Rectal smooth muscle tissue (tissue), 1 donor: ENCODE measurements at regions not wholly inside any gene's neighbourhood (a gene's known extent, or its start where the extent isn't known, plus 50 kb on each side); places are given as distances from the start of the nearest gene placed in this dataset.
"Not testable (repeated sequence)": the region's sequence is repeated elsewhere in the genome, so short reads cannot be mapped to it uniquely, and the experiment has no call there.

Source experiments
- H3K27ac ChIP-seq: one replicate; pipeline ENCODE4 v1.7.0; 2013; ENCODE audit warnings: low read depth, low read length, inconsistent platforms
- H3K27me3 ChIP-seq: one replicate; pipeline ENCODE4 v1.7.0; 2013; ENCODE audit warnings: low read length; ENCODE audit not compliant: control insufficient read depth, insufficient read depth
- H3K36me3 ChIP-seq: one replicate; pipeline ENCODE4 v1.7.0; 2013; ENCODE audit warnings: low read length; ENCODE audit not compliant: control insufficient read depth, insufficient read depth
- H3K4me1 ChIP-seq: one replicate; pipeline ENCODE4 v1.7.0; 2013; ENCODE audit warnings: low read length; ENCODE audit not compliant: control insufficient read depth, insufficient read depth
- H3K4me3 ChIP-seq: one replicate; pipeline ENCODE4 v1.7.0; 2013; ENCODE audit warnings: low read length
- H3K9ac ChIP-seq: one replicate; pipeline ENCODE4 v1.7.0; 2013; ENCODE audit warnings: low read length

DNA sequence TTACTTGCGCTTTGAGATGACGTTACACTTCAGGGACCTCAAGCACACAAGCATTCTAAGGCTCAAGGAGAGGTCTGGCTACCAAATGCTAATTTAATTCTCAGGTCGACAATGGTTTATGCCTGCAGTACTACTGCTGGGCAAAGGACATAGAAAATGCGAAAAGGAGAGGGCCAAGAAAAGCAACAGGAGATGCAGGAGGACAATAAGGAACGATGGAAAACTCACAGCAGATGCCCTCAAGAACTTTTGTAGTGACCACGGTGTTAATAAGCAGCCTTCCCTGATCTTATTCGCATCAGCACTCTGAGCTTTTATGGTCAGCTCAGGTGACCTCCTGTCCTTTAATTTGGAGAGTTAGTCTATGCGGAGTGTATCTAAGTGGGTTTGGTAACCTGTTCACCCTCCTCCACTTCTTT lies 146.3 kb downstream of the GPR85 start:
- H3K27me3 ChIP-seq = no peaks in the 10 kb centered on the region
- no peaks in the 10 kb centered on the region for H3K36me3 ChIP-seq
- H3K27ac ChIP-seq = peak overlapping the region; percentile 92
- peak overlapping the region; percentile 35 for H3K9ac ChIP-seq
- peaks cover 2% of the 10 kb centered on the region for H3K4me1 ChIP-seq
- H3K4me3 ChIP-seq = peak overlapping the region; percentile 73

DNA sequence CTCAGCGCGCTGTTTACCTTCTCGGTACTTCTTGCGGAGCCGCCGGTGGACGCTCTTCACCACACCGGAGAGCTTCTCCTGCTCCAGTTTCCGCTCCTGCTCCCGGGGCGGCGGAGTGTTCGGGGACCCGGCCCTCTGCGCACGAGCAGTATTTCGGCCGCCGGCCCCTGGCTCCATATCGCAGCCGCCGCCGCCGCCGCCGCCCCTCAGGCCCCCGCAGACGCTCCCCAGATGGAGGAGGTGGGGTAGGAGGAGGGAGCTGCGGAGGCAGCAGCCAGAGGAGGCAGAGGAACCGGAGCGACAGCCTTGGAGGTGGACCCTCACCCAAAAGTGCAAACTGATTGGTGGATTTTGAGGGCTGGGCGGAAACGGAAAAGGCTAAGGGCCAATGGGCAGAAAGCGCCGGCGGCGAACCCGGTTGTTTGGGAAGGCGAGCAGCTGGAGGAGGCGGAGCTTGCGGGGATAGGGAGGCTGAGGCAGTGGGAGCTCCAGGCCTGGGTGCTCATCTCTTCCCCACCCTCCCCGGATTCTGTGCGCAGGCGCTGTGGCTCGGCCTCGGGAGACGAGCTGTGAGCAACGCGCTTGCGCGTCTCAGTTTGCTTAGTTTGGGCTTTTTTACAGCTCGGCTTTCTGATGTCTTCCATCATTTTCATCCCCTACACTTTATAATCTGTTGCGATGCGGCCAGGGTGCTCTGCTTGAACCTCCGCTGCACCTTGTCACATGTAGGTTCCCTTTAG lies 146.9 kb downstream of the GPR85 start:
- H3K4me1 ChIP-seq = peaks cover 2% of the 10 kb centered on the region
- peak overlapping the region; percentile 35 for H3K9ac ChIP-seq
- H3K27ac ChIP-seq = peak overlapping the region; percentile 92
- H3K36me3 ChIP-seq = no peaks in the 10 kb centered on the region
- H3K4me3 ChIP-seq = peak overlapping the region; percentile 88
- H3K27me3 ChIP-seq = no peaks in the 10 kb centered on the region

DNA sequence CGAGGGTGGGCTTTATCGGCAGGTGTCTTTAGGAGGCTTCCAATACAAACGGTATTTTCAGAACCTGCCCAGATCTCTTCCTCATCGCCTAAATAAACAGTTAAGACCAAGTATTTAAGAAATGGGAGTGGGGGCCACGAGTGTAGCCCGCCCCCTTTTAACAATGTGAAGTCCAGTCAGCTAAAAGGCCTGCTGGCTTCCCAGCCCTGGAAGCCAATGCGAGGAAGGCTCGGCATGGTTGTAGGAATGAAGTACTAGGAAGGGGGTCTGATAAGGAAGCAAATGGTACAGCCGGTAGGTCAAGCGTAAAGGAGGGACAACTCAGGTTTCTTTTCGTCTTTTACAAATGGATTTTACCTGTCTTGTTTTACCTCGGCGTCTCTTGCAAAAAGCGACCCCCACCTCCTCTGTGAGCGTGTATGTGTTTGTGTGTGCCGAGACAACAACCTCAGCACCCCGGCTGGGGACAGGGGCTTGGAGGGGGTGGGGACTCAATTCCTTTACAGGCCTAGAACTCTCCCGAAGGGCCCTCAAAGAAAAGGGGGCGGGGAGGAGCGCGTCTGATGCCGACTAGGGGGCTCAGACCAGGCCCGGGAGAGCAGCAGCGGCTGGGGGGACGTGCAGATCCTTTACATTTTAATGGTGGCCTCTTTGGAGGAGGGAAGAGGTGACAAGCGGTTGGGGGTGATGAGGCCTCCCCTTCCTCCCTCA lies 147.6 kb downstream of the GPR85 start:
- Histone ChIP-seq H3K4me1 (peaks cover 2% of the 10 kb centered on the region), H3K27ac (peak overlapping the region; percentile 59)

DNA sequence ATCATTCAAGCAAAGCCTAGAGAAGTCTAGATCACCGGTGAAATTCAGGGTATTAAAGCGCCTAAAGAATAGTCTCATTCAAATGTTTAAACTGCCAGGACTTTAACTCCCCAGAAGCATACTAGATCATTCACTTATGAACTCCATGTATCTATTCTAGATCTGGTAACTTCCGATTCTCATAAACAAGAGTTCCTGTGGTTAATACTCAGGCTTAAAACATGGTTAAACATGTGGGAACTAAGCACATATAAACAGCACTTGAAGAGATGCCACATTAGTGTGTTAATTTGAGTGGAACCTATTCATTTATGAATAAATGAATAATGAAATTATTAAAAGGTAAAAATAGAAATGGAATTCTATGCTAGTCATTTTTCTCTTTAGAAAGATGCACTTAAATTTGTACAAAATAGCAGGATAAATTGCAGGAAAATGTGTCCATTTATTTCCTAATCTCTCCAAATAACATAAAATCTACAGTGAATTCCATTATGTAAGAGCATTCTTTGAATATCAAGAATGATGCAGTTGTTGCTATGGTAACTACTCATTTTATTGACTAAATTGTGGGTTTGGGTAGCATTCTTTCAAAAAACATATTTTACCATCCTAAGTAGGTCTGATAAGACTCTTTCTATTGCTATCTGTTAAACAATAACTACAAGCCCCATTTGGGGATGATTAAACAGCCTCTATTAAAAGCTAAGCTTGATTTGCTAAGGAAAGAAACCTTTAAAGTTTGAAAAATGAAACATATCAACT lies 147.6 kb upstream of the TMEM168 start:
- Histone ChIP-seq H3K4me1 (peaks cover 2% of the 10 kb centered on the region), H3K36me3 (no peaks in the 10 kb centered on the region), H3K4me3 (peak overlapping the region; percentile 88), H3K27me3 (no peaks in the 10 kb centered on the region), H3K9ac (no peak overlapping the region), H3K27ac (no peak overlapping the region)

More for the DNA sequence above, 147.6 kb downstream of the GPR85 start:
- peak overlapping the region; percentile 88 for H3K4me3 ChIP-seq
- no peaks in the 10 kb centered on the region for H3K27me3 ChIP-seq
- no peaks in the 10 kb centered on the region for H3K36me3 ChIP-seq
- H3K9ac ChIP-seq = no peak overlapping the region

DNA sequence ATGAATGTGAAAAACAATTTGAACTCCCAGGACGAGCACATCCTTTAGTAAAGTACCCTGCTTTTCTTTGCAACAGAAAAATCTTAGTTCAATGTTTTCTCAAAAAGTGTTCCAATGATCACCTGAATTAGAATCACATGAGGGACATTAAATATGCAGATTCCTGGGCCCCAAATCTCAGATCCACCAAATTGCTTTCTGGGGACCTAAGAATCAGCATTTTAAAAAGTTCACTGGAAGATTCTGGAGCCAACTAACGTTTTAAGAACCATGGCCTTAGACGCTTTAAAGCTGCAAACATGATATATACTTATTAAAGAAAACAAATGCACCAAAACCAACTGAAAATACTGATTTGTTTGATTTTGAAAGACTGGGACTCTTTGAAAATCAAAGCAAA lies 143.4 kb upstream of the TMEM168 start:
- H3K27me3 ChIP-seq = no peaks in the 10 kb centered on the region
- H3K9ac ChIP-seq = no peak overlapping the region
- no peaks in the 10 kb centered on the region for H3K4me1 ChIP-seq
- H3K36me3 ChIP-seq = no peaks in the 10 kb centered on the region
- no peak overlapping the region for H3K27ac ChIP-seq
- no peak overlapping the region for H3K4me3 ChIP-seq

DNA sequence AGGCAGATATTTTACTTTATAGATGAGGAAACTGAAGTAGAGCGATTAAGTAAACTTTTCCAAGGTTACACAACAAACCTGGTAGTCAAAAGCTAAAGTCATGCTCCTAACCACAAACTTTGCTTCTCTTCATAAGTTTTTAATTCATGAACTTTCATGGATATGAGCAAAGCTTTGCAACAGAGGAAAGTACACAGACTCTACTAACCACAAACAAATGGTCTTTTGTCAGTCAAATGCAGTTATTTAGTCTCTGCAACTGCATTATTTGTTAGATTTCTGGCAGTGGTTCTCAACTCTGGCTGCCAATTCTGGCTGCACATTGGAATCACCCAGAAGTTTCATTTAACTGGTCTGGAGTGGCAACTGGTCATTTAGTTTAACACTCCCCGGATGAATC lies 140.6 kb upstream of the TMEM168 start:
- no peak overlapping the region for H3K4me3 ChIP-seq
- no peaks in the 10 kb centered on the region for H3K27me3 ChIP-seq
- H3K9ac ChIP-seq = no peak overlapping the region
- no peaks in the 10 kb centered on the region for H3K36me3 ChIP-seq
- H3K4me1 ChIP-seq = no peaks in the 10 kb centered on the region
- H3K27ac ChIP-seq = no peak overlapping the region

DNA sequence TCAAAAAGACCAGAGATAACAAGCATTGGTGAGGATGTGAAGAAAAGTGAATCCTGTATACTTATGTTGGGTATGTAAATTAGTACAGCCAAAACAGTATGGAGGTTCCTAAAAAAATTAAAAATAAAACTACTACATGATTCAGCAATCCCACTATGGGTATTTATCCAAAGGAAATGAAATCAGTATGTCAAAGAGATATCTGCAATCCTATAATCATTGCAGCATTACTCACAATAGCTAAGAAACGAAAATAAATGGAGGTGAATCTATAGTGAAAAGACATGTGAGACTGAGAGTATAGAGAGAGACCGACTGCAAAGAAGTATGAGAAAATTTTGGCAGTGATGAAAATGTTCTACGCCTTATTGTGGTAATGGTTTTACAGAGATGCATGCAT lies 139.2 kb upstream of the TMEM168 start:
- no peak overlapping the region for H3K9ac ChIP-seq
- no peak overlapping the region for H3K4me3 ChIP-seq
- H3K27me3 ChIP-seq = no peaks in the 10 kb centered on the region
- no peaks in the 10 kb centered on the region for H3K36me3 ChIP-seq
- no peak overlapping the region for H3K27ac ChIP-seq
- H3K4me1 ChIP-seq = no peaks in the 10 kb centered on the region

DNA sequence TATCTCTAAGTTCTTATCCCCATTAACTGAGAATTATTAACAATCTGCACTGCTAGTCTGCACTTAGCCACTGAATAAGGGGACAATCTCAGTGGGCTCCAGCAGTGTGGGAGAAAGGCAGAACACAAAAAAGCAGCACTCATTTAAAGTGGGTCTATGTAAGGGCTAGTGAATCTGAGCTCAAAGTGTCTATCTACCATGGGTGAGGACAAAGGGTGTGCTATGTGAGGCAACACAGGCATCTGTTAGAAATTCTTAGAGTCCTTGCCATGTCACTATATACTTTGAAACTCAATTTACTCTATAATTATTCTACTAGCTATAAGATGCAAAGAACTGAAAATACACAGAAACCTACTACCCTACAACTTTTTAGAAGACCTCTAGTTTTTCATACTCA lies 135.8 kb upstream of the TMEM168 start:
- H3K27me3 ChIP-seq = no peaks in the 10 kb centered on the region
- H3K9ac ChIP-seq = no peak overlapping the region
- H3K36me3 ChIP-seq = no peaks in the 10 kb centered on the region
- H3K27ac ChIP-seq = no peak overlapping the region
- H3K4me3 ChIP-seq = no peak overlapping the region
- no peaks in the 10 kb centered on the region for H3K4me1 ChIP-seq

DNA sequence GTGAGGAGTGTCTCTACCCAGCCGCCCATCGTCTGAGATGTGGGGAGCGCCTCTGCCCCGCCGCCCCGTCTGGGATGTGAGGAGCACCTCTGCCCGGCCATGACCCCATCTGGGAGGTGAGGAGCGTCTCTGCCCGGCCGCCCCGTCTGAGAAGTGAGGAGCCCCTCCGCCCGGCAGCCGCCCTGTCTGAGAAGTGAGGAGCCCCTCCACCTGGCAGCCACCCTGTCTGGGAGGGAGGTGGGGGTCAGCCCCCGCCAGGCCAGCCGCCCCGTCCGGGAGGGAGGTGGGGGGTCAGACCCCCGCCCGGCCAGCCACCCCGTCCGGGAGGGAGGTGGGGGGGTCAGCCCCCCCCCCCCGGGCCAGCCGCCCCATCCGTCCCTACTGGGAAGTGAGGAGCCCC lies 132.4 kb upstream of the TMEM168 start:
- not testable (repeated sequence) for H3K4me1 ChIP-seq, H3K27me3 ChIP-seq, H3K9ac ChIP-seq, H3K27ac ChIP-seq, H3K36me3 ChIP-seq, H3K4me3 ChIP-seq

DNA sequence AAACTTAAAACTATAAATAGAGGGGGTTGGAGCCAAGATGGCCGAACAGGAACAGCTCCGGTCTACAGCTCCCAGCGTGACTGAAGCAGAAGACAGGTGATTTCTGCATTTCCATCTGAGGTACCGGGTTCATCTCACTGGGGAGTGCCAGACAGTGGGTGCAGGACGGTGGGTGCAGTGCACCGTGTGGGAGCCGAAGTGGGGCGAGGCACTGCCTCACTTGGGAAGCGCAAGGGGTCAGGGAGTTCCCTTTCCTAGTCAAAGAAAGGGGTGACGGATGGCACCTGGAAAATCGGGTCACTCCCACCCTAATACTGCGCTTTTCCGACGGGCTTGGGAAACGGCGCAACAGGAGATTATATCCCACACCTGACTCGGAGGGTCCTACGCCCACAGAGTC lies 126.2 kb upstream of the TMEM168 start:
- H3K4me3 ChIP-seq, H3K36me3 ChIP-seq, H3K27me3 ChIP-seq, H3K4me1 ChIP-seq, H3K9ac ChIP-seq, H3K27ac ChIP-seq: not testable (repeated sequence)

DNA sequence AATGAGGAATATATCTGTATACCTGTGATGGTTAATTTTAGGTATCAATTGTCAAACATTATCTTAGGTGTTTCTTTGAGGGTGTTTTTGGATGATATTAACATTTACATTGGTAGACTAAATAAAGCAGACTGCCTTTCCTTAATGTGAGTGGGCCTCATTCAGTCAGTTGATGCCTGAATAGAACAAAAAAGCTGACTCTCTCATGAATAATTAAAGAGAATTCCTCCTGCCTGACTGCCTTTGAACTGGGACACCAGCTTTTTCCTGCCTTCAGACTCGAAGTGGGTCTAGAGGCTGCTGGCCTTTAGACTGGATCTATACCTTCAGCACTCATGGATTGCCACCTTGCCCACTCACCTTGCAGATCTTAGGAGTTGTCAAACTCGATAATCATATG lies 117.9 kb upstream of the TMEM168 start:
- Histone ChIP-seq H3K4me3 (no peak overlapping the region), H3K27ac (no peak overlapping the region), H3K4me1 (no peaks in the 10 kb centered on the region), H3K36me3 (peaks cover 5% of the 10 kb centered on the region), H3K27me3 (no peaks in the 10 kb centered on the region), H3K9ac (no peak overlapping the region)

DNA sequence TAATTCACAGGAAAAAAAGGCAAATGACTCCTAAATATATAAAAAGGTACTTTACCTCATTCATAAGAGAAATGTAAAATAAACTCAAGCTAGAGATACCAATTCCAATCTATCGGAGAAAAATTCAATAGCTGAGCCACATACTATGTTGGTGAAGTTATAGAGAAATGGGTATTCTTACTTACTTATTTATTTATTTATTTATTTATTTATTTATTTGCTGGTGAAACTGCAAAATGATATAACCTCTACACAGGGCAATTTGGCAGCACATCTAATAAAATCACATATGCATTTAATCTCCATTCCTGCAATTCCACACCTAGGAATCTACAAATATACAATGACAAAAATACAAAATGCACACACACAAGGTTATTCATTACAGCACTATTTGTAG lies 117.5 kb upstream of the TMEM168 start:
- Histone ChIP-seq H3K4me1 (no peaks in the 10 kb centered on the region), H3K36me3 (peaks cover 5% of the 10 kb centered on the region), H3K27me3 (no peaks in the 10 kb centered on the region), H3K27ac (no peak overlapping the region), H3K9ac (no peak overlapping the region), H3K4me3 (no peak overlapping the region)
